Astrocyte (in vitro differentiated cells and primary cell): ENCODE measurements at regions not wholly inside any gene's neighbourhood (a gene's known extent, or its start where the extent isn't known, plus 50 kb on each side); places are given as distances from the start of the nearest gene placed in this dataset.

Experiments used
- DNase-seq: peaks from one replicate; pipeline ENCODE4 v3.0.0-alpha.2; 2010; ENCODE audit warnings: low read depth
- FAIRE-seq: peaks from 2 replicates; lab custom pipeline; 2011; peaks lifted over from hg19 to GRCh38; lab: Jason Lieb, UNC
- H2AFZ ChIP-seq: 2 replicates; pipeline ENCODE4 v1.6.0; 2012; ENCODE audit warnings: low read depth, low read length, inconsistent platforms
- H3K27ac ChIP-seq: 2 replicates; pipeline ENCODE4 v1.5.1; 2011; ENCODE audit warnings: low read depth, low read length, inconsistent platforms
- H3K27me3 ChIP-seq: 2 replicates; pipeline ENCODE4 v1.6.0; 2011; ENCODE audit warnings: low read length, inconsistent platforms; ENCODE audit not compliant: insufficient read depth
- H3K36me3 ChIP-seq: 2 replicates; pipeline ENCODE4 v1.5.1; 2011; ENCODE audit warnings: low read length, inconsistent platforms; ENCODE audit not compliant: insufficient read depth
- H3K4me1 ChIP-seq: 2 replicates; pipeline ENCODE4 v1.5.1; 2011; ENCODE audit warnings: low read length, inconsistent platforms; ENCODE audit not compliant: insufficient read depth
- H3K4me2 ChIP-seq: 2 replicates; pipeline ENCODE4 v1.6.0; 2012; ENCODE audit warnings: low read length, inconsistent platforms
- H3K4me3 ChIP-seq: 2 replicates; pipeline ENCODE4 v1.5.1; 2011; ENCODE audit warnings: low read depth, mild to moderate bottlenecking, low read length, inconsistent platforms; ENCODE audit not compliant: insufficient read depth
- H3K79me2 ChIP-seq: 2 replicates; pipeline ENCODE4 v1.6.0; 2012; ENCODE audit warnings: mild to moderate bottlenecking, low read length, inconsistent platforms; ENCODE audit not compliant: insufficient read depth
- H3K9ac ChIP-seq: 2 replicates; pipeline ENCODE4 v1.6.0; 2012; ENCODE audit warnings: mild to moderate bottlenecking, low read length, inconsistent platforms
- H3K9me3 ChIP-seq: 2 replicates; pipeline ENCODE4 v1.5.1; 2012; ENCODE audit warnings: low read depth, mild to moderate bottlenecking, low read length, inconsistent platforms; ENCODE audit not compliant: insufficient read depth
- H4K20me1 ChIP-seq: 2 replicates; pipeline ENCODE4 v1.6.0; 2012; ENCODE audit warnings: low read length, inconsistent platforms; ENCODE audit not compliant: insufficient read depth
- H3K27ac Mint-ChIP-seq: one replicate; pipeline ENCODE4 v1.8.0; 2021; ENCODE audit warnings: mild to moderate bottlenecking, mixed read lengths; ENCODE audit not compliant: unreplicated experiment
- H3K27me3 Mint-ChIP-seq: one replicate; pipeline ENCODE4 v1.8.0; 2021; ENCODE audit warnings: low read depth, mixed read lengths; ENCODE audit not compliant: unreplicated experiment
- H3K36me3 Mint-ChIP-seq: one replicate; pipeline ENCODE4 v1.8.0; 2021; ENCODE audit warnings: low read depth, mixed read lengths; ENCODE audit not compliant: unreplicated experiment
- H3K4me1 Mint-ChIP-seq: one replicate; pipeline ENCODE4 v1.8.0; 2021; ENCODE audit warnings: low read depth, mixed read lengths; ENCODE audit not compliant: unreplicated experiment
- H3K4me3 Mint-ChIP-seq: one replicate; pipeline ENCODE4 v1.8.0; 2021; ENCODE audit warnings: mild to moderate bottlenecking, moderate library complexity, mixed read lengths; ENCODE audit not compliant: unreplicated experiment
- H3K9me3 Mint-ChIP-seq: one replicate; pipeline ENCODE4 v1.8.0; 2021; ENCODE audit warnings: mild to moderate bottlenecking, mixed read lengths; ENCODE audit not compliant: unreplicated experiment
- EZH2 ChIP-seq: IDR thresholded peaks from 2 replicates; pipeline ENCODE4 v1.6.1; 2012; ENCODE audit warnings: mild to moderate bottlenecking, low read length, inconsistent platforms; ENCODE audit not compliant: insufficient read depth
- TF ChIP-seq, protein P1 (sequence below): IDR thresholded peaks from 2 replicates; pipeline ENCODE4 v1.5.1; 2011; ENCODE audit warnings: low read depth, mild to moderate bottlenecking, inconsistent platforms, low read length, moderate library complexity; ENCODE audit not compliant: insufficient read depth

DNA sequence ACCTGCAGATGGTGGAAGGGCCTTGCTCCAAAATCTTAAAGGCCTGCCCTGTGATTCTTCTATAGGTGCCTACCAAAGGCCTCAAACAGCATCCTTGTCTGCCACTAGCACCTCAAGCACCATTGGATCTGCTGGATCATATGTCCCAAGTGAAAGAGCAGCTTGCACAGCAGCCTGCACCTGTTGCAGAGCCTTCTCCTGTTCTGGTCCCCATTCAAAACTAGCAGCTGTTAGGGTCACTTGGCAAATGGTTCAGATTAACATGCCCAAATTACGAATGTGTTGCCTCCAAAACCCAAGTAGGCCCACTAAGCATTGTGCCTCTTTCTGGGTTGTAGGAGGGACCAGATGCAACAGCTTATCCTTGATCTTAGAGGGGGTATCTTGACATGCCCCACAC lies 99.6 kb upstream of the F13A1 start:
- no peaks in the 10 kb centered on the region for H3K27me3 ChIP-seq
- no peak for FAIRE-seq
- Mint-ChIP-seq H3K9me3 (peaks cover 3% of the 10 kb centered on the region), H3K4me1 (no peaks in the 10 kb centered on the region), H3K27ac (no peak overlapping the region), H3K4me3 (no peak overlapping the region), H3K36me3 (no peaks in the 10 kb centered on the region), H3K27me3 (peaks cover 13% of the 10 kb centered on the region)
- no peaks in the 10 kb centered on the region for H3K79me2 ChIP-seq
- H2AFZ ChIP-seq, result no peak overlapping the region
- DNase-seq, result no peak
- no peak overlapping the region for H3K9ac ChIP-seq
- no peaks in the 10 kb centered on the region for H3K4me1 ChIP-seq
- no peaks in the 10 kb centered on the region for H3K9me3 ChIP-seq
- no peak overlapping the region for H3K4me2 ChIP-seq
- H3K36me3 ChIP-seq, result no peaks in the 10 kb centered on the region
- H4K20me1 ChIP-seq, result no peaks in the 10 kb centered on the region
- no peak overlapping the region for H3K27ac ChIP-seq
- TF ChIP-seq EZH2, result no peak
- TF ChIP-seq, protein P1, sequence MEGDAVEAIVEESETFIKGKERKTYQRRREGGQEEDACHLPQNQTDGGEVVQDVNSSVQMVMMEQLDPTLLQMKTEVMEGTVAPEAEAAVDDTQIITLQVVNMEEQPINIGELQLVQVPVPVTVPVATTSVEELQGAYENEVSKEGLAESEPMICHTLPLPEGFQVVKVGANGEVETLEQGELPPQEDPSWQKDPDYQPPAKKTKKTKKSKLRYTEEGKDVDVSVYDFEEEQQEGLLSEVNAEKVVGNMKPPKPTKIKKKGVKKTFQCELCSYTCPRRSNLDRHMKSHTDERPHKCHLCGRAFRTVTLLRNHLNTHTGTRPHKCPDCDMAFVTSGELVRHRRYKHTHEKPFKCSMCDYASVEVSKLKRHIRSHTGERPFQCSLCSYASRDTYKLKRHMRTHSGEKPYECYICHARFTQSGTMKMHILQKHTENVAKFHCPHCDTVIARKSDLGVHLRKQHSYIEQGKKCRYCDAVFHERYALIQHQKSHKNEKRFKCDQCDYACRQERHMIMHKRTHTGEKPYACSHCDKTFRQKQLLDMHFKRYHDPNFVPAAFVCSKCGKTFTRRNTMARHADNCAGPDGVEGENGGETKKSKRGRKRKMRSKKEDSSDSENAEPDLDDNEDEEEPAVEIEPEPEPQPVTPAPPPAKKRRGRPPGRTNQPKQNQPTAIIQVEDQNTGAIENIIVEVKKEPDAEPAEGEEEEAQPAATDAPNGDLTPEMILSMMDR, result no peak
- no peak overlapping the region for H3K4me3 ChIP-seq

DNA sequence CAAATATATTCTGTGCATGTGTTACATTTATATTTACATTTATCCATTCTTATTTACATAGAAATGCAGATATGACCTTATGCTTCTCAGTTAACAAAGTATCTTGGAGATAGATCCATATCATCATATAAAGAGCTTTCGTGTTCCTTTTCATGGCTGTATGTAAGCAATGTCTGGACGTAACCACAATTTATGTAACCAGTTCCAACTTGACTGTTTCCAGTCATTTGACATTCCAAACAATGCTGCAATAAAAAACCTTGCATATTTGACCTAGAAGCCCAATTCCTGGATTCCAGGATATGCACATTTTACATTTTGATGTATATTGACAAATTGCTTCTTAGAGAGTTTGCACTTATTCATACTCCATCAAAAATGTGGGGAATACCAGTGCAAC lies 113.7 kb upstream of the F13A1 start:
- Mint-ChIP-seq H3K36me3 (no peaks in the 10 kb centered on the region), H3K4me3 (no peak overlapping the region), H3K9me3 (no peaks in the 10 kb centered on the region), H3K27me3 (no peaks in the 10 kb centered on the region), H3K27ac (no peak overlapping the region), H3K4me1 (peaks cover 10% of the 10 kb centered on the region)
- no peak overlapping the region for H3K9ac ChIP-seq
- no peaks in the 10 kb centered on the region for H3K9me3 ChIP-seq
- no peaks in the 10 kb centered on the region for H4K20me1 ChIP-seq
- TF ChIP-seq, protein P1, result no peak
- TF ChIP-seq EZH2, result no peak
- no peaks in the 10 kb centered on the region for H3K27me3 ChIP-seq
- no peak overlapping the region for H3K4me3 ChIP-seq
- no peak for DNase-seq
- H3K36me3 ChIP-seq, result no peaks in the 10 kb centered on the region
- H2AFZ ChIP-seq, result no peak overlapping the region
- no peak for FAIRE-seq
- H3K4me2 ChIP-seq, result no peak overlapping the region
- H3K4me1 ChIP-seq, result no peaks in the 10 kb centered on the region
- no peak overlapping the region for H3K27ac ChIP-seq
- H3K79me2 ChIP-seq, result no peaks in the 10 kb centered on the region

DNA sequence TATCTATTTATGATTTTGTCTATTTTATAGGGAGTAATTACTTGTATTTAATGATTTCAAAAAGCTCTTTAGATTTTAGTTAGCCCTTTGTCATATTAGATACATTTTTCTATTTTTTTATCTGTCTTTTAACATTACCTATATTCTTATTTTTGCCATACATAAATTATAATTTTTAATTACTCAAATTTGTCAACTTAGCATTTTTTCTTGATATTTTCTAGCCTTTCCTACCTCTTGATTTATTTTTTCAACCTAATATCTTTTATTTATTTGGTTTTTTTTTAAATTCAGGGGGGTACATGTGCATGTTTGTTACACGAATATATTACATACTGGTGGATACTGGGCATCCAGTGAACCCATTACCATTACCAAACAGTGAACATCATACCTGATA lies 114.3 kb upstream of the F13A1 start:
- no peaks in the 10 kb centered on the region for H4K20me1 ChIP-seq
- no peak overlapping the region for H3K4me3 ChIP-seq
- no peak overlapping the region for H3K4me2 ChIP-seq
- no peaks in the 10 kb centered on the region for H3K36me3 Mint-ChIP-seq
- H3K36me3 ChIP-seq, result no peaks in the 10 kb centered on the region
- H3K4me1 Mint-ChIP-seq, result peaks cover 10% of the 10 kb centered on the region
- FAIRE-seq (no peak), DNase-seq (no peak)
- H3K9me3 ChIP-seq, result no peaks in the 10 kb centered on the region
- no peaks in the 10 kb centered on the region for H3K27me3 Mint-ChIP-seq
- no peak overlapping the region for H3K4me3 Mint-ChIP-seq
- no peak overlapping the region for H3K27ac Mint-ChIP-seq
- H2AFZ ChIP-seq, result no peak overlapping the region
- H3K4me1 ChIP-seq, result no peaks in the 10 kb centered on the region
- H3K27ac ChIP-seq, result no peak overlapping the region
- H3K79me2 ChIP-seq, result no peaks in the 10 kb centered on the region
- no peaks in the 10 kb centered on the region for H3K27me3 ChIP-seq
- TF ChIP-seq, protein P1, result no peak
- TF ChIP-seq EZH2, result no peak
- no peaks in the 10 kb centered on the region for H3K9me3 Mint-ChIP-seq
- no peak overlapping the region for H3K9ac ChIP-seq
